ENCODE measurements at regions not wholly inside any gene's neighbourhood (a gene's known extent, or its start where the extent isn't known, plus 50 kb on each side); places are given as distances from the start of the nearest gene placed in this dataset.

GRCh38 chr2:157164370-157164769 is 93.1 kb upstream of the GALNT5 start (continued):
- no peak for TF ChIP-seq ZBTB40 (IDR thresholded peaks at IDR 0.05; ENCODE audit: borderline replicate concordance)

GRCh38 chr2:157164891-157165290 is 92.6 kb upstream of the GALNT5 start:
- ChIA-PET RAD21 (ENCODE audit: unreplicated experiment) (no interaction called here), POLR2A (no interaction called here), CTCF (interaction anchor here (1.4 kb wide), 1 partner anchor 15 kb away, joined by 3 read pairs; no protein-coding TSS in a partner anchor), SMC1A (ENCODE audit: uncharacterized antibody, unreplicated experiment) (interaction anchor here (1.4 to 1.7 kb wide), 2 partner anchors 28 to 83 kb away, joined by 4 read pairs; no protein-coding TSS in a partner anchor)
- DNase-seq (ENCODE audit: low read depth, low spot score) (no peak), ATAC-seq (no peak), FAIRE-seq (no peak)
- H3K79me2 ChIP-seq (ENCODE audit: control insufficient read depth, insufficient read depth, low read length), result no peaks in the 10 kb centered on the region
- no peak for TF ChIP-seq IKZF2 (IDR thresholded peaks at IDR 0.05)
- TF ChIP-seq DPF2 (IDR thresholded peaks at IDR 0.05), result no peak
- TF ChIP-seq POLR2AphosphoS2 (IDR thresholded peaks at IDR 0.05; ENCODE audit: low read depth, low read length), result no peak
- no peak for TF ChIP-seq ZNF217 (IDR thresholded peaks at IDR 0.05)
- no peak for TF ChIP-seq TCF3 (IDR thresholded peaks at IDR 0.05; ENCODE audit: borderline replicate concordance, insufficient read depth, low read depth, low read length)
- no peak for TF ChIP-seq ATF3 (IDR thresholded peaks at IDR 0.05; ENCODE audit: borderline replicate concordance, extremely low read depth, low read depth, low read length)
- no peak for TF ChIP-seq BACH1 (IDR thresholded peaks at IDR 0.05; ENCODE audit: borderline replicate concordance)
- TF ChIP-seq TCF7 (IDR thresholded peaks at IDR 0.05; ENCODE audit: borderline replicate concordance), result no peak
- TF ChIP-seq MTA2 (IDR thresholded peaks at IDR 0.05; ENCODE audit: low read depth), result no peak
- TF ChIP-seq CEBPB (IDR thresholded peaks at IDR 0.05; ENCODE audit: borderline replicate concordance in 1 of 2, low read depth in 2 of 2, low read length in 2 of 2), result no peak
- TF ChIP-seq PML (IDR thresholded peaks at IDR 0.05; ENCODE audit: low read length), result no peak
- no peak overlapping the region for H2AFZ ChIP-seq (ENCODE audit: control insufficient read depth, low read depth, low read length)
- WGBS (ENCODE audit: insufficient coverage, insufficient replicate concordance, low lambda C conversion rate, missing lambda C conversion rate), result 44% methylated on average over 1 of the region's 1 CpG
- no peaks in the 10 kb centered on the region for H3K4me1 ChIP-seq (ENCODE audit: control insufficient read depth, insufficient read depth, low read length)
- BruUV-seq (replicated peaks), result no TSS peak
- H3K36me3 ChIP-seq (ENCODE audit: control insufficient read depth in 2 of 2, insufficient read depth in 2 of 2, low read length in 1 of 2), result no peaks in the 10 kb centered on the region
- H4K20me1 ChIP-seq (ENCODE audit: control insufficient read depth, insufficient read depth), result no peaks in the 10 kb centered on the region
- H3K9me3 ChIP-seq (replicated peaks; ENCODE audit: control insufficient read depth, insufficient read depth, low read length), result no peaks in the 10 kb centered on the region; the same call in 1 of the 3 replicates
- in situ Hi-C loops (cut with MboI) (no loop called here), intact Hi-C loops (cut with micrococcal nuclease; ENCODE audit: unreplicated experiment) (no loop called here)
- no peak overlapping the region for H3K9ac ChIP-seq (ENCODE audit: control insufficient read depth, insufficient read depth, low read length)
- no peak overlapping the region for H3K4me2 ChIP-seq (ENCODE audit: control insufficient read depth, insufficient read depth)
- H3K27me3 ChIP-seq (replicated peaks in 1 of 2; ENCODE audit: control insufficient read depth in 2 of 2, insufficient read depth in 2 of 2, low read length in 1 of 2), result no peaks in the 10 kb centered on the region
- H3K27ac ChIP-seq (ENCODE audit: control insufficient read depth, insufficient read depth), result no peak overlapping the region
- H3K4me3 ChIP-seq, result no peak overlapping the region
